NB4 (cell line): ENCODE measurements at regions not wholly inside any gene's neighbourhood (a gene's known extent, or its start where the extent isn't known, plus 50 kb on each side); places are given as distances from the start of the nearest gene placed in this dataset.
A peak's percentile ranks its signal among the peaks of the same experiment; 100 is the strongest.

Source experiments
- DNase-seq: peaks from one replicate; pipeline ENCODE4 v3.0.0; 2010; ENCODE audit warnings: low read depth
- H3K4me3 ChIP-seq: one replicate; pipeline ENCODE4 v1.5.1; 2011; ENCODE audit warnings: mild to moderate bottlenecking, low read depth, low read length, moderate library complexity
- MYC ChIP-seq: IDR thresholded peaks from 2 replicates; pipeline ENCODE4 v1.6.1; 2011; ENCODE audit warnings: low read depth, low read length
- POLR2A ChIP-seq: IDR thresholded peaks from 2 replicates; pipeline ENCODE4 v1.6.1; 2011; ENCODE audit warnings: mild to moderate bottlenecking; ENCODE audit not compliant: insufficient read length; ENCODE audit errors: extremely low read depth
- TF ChIP-seq, protein P1 (sequence below): IDR thresholded peaks from 2 replicates; pipeline ENCODE4 v1.6.1; 2011; ENCODE audit warnings: low read depth, low read length
- TF ChIP-seq, protein P2 (sequence below): IDR thresholded peaks from one replicate; pipeline ENCODE4 v1.5.1; 2012; ENCODE audit warnings: low read depth, low read length

DNA sequence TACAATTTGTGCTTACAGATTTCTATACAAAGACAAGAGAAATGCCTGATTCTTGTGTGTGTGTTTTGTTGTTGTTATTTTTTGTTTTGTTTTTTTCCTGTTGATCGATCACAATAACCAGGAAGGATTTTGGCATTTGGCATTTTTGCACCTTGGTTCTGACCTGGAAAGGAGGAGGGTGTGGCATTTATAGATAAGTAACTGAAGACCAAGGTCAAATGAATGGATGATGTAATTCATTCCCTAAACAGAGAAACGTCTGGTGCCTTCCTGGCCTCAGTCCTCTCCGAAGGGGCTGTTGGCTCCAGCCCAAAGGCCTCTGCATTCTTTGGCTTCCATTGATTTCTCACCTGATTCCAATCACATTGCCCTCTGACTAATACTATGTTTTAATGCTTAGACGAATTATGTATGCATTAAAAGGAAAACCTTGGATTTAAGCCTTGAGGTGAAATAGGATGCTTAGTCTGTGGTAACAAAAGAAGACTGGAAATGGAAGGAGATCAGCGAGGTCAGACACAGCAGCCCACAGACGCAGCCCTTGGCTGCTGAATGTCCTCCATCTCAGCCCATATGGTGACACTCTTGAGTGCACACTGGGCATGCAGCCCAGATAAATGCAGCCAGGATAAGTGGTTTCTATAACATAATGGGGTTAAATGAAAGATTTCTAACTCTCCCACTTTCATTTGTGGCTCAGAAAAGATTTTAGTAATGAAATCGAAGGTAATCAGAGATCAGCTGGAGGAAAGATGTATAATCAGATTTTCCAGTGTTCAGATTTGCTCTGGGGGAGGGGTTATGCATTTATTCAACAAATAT lies 60.5 kb upstream of the TRIM2 start:
- no peak for DNase-seq
- TF ChIP-seq MYC (no peak), POLR2A (no peak)
- TF ChIP-seq, protein P1, sequence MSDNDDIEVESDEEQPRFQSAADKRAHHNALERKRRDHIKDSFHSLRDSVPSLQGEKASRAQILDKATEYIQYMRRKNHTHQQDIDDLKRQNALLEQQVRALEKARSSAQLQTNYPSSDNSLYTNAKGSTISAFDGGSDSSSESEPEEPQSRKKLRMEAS: no peak
- TF ChIP-seq, protein P2, sequence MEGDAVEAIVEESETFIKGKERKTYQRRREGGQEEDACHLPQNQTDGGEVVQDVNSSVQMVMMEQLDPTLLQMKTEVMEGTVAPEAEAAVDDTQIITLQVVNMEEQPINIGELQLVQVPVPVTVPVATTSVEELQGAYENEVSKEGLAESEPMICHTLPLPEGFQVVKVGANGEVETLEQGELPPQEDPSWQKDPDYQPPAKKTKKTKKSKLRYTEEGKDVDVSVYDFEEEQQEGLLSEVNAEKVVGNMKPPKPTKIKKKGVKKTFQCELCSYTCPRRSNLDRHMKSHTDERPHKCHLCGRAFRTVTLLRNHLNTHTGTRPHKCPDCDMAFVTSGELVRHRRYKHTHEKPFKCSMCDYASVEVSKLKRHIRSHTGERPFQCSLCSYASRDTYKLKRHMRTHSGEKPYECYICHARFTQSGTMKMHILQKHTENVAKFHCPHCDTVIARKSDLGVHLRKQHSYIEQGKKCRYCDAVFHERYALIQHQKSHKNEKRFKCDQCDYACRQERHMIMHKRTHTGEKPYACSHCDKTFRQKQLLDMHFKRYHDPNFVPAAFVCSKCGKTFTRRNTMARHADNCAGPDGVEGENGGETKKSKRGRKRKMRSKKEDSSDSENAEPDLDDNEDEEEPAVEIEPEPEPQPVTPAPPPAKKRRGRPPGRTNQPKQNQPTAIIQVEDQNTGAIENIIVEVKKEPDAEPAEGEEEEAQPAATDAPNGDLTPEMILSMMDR: no peak
- H3K4me3 ChIP-seq: no peak overlapping the region

- H3K4me3 ChIP-seq: no peak overlapping the region
- TF ChIP-seq POLR2A (no peak), MYC (no peak)
- TF ChIP-seq, protein P2: no peak
- TF ChIP-seq, protein P1: no peak
- no peak for DNase-seq
Measured at GRCh38 chr4:153146031-153146430, 58.2 kb upstream of the TRIM2 start.

GRCh38 chr4:153146961-153147360 lies 57.3 kb upstream of the TRIM2 start:
- no peak for DNase-seq
- H3K4me3 ChIP-seq: no peak overlapping the region
- TF ChIP-seq, protein P1: no peak
- TF ChIP-seq POLR2A: no peak
- TF ChIP-seq, protein P2: no peak
- no peak for TF ChIP-seq MYC

DNA sequence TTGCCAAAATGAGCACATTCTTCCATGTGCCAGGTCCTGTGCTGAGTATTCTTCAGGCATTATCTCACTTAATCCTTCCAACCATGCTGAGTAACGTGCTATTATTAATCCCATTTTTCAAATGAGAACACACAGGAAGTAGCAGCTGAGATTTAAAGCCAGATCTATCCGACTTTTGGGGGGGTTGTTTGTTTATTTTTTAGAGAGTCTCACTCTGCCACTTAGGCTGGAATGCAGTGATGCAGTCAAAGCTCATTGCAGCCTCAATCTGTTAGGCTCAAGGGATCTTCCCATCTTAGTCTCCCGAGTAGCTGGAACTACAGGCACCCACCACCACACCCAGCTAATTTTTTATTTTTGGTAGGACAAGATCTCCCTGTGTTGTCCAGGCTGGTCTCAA lies 55.5 kb upstream of the TRIM2 start:
- H3K4me3 ChIP-seq: no peak overlapping the region
- no peak for TF ChIP-seq POLR2A
- no peak for TF ChIP-seq MYC
- TF ChIP-seq, protein P2: no peak
- TF ChIP-seq, protein P1: no peak
- no peak for DNase-seq

- H3K4me3 ChIP-seq: no peak overlapping the region
- TF ChIP-seq MYC (no peak; the same call in 1 of the 2 replicates), POLR2A (no peak)
- TF ChIP-seq, protein P1: no peak
- TF ChIP-seq, protein P2: no peak
- DNase-seq: peak; percentile 71
Measured at GRCh38 chr4:153151535-153152455, 52.4 kb upstream of the TRIM2 start.
